Parathyroid adenoma (tissue), 2 donors: ENCODE measurements at regions not wholly inside any gene's neighbourhood (a gene's known extent, or its start where the extent isn't known, plus 50 kb on each side); places are given as distances from the start of the nearest gene placed in this dataset.

Source experiments
- H2AFZ ChIP-seq: fragments of 300-600 bp; sonication (generic); one replicate; pipeline ENCODE4 v1.7.0; 2017; ENCODE audit warnings: antibody characterized with exemption, mild to moderate bottlenecking
- H3K27ac ChIP-seq: fragments of 300-600 bp; sonication (generic); one replicate; pipeline ENCODE4 v1.7.0; 2017
- H3K27me3 ChIP-seq: fragments of 300-600 bp; sonication (generic); one replicate; pipeline ENCODE4 v1.7.0; 2017; ENCODE audit warnings: low read length; ENCODE audit not compliant: control insufficient read depth, insufficient read depth
- H3K36me3 ChIP-seq: fragments of 300-600 bp; sonication (generic); one replicate; pipeline ENCODE4 v1.7.0; 2017; ENCODE audit warnings: low read length; ENCODE audit not compliant: control insufficient read depth, insufficient read depth
- H3K4me1 ChIP-seq: fragments of 300-600 bp; sonication (generic); one replicate; pipeline ENCODE4 v1.7.0; 2017; ENCODE audit warnings: control low read depth
- H3K4me2 ChIP-seq: fragments of 300-600 bp; sonication (generic); one replicate; pipeline ENCODE4 v1.7.0; 2017; ENCODE audit warnings: low read length
- H3K4me3 ChIP-seq: fragments of 300-600 bp; sonication (generic); one replicate; pipeline ENCODE4 v1.7.0; 2017; ENCODE audit warnings: low read depth, low read length
- H3K79me2 ChIP-seq: fragments of 300-600 bp; sonication (generic); one replicate; pipeline ENCODE4 v1.7.0; 2017; ENCODE audit warnings: control low read depth
- H3K9ac ChIP-seq: fragments of 300-600 bp; sonication (generic); one replicate; pipeline ENCODE4 v1.7.0; 2017; ENCODE audit warnings: mild to moderate bottlenecking
- H3K9me3 ChIP-seq: fragments of 300-600 bp; sonication (generic); one replicate; pipeline ENCODE4 v1.7.0; 2017; ENCODE audit warnings: low read length; ENCODE audit not compliant: control insufficient read depth
- TF ChIP-seq, protein P1 (sequence below): fragments of 300-600 bp; sonication (generic); IDR thresholded peaks from one replicate; pipeline ENCODE4 v1.7.0; 2017; ENCODE audit warnings: antibody characterized with exemption, mild to moderate bottlenecking
- donor health status: primary hyperparathyroidism.

DNA sequence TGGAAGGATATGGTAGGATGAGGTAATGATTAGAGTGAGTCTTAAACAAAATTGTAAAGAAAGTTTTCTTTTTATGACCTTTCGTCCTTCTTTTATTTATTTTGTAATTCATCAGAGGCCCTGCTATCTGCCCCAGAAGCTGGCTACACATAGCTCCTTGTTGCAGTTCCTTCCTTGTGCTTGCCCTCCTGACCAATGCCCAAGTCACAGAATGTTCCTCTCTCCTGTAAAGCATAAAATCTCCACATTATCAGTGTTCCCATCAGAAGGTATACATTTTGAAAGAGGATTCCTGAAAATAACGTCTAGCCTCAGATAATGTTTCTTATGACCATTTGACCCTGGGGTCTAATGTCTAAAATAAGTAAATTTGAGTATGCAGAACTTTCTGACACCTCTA is 78.3 kb downstream of the RND3 start:
- H3K4me1 ChIP-seq: no peaks in the 10 kb centered on the region
- no peaks in the 10 kb centered on the region for H3K36me3 ChIP-seq
- H3K79me2 ChIP-seq: no peaks in the 10 kb centered on the region
- no peak overlapping the region for H3K4me3 ChIP-seq
- no peak overlapping the region for H3K4me2 ChIP-seq
- TF ChIP-seq, protein P1, sequence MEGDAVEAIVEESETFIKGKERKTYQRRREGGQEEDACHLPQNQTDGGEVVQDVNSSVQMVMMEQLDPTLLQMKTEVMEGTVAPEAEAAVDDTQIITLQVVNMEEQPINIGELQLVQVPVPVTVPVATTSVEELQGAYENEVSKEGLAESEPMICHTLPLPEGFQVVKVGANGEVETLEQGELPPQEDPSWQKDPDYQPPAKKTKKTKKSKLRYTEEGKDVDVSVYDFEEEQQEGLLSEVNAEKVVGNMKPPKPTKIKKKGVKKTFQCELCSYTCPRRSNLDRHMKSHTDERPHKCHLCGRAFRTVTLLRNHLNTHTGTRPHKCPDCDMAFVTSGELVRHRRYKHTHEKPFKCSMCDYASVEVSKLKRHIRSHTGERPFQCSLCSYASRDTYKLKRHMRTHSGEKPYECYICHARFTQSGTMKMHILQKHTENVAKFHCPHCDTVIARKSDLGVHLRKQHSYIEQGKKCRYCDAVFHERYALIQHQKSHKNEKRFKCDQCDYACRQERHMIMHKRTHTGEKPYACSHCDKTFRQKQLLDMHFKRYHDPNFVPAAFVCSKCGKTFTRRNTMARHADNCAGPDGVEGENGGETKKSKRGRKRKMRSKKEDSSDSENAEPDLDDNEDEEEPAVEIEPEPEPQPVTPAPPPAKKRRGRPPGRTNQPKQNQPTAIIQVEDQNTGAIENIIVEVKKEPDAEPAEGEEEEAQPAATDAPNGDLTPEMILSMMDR: no peak
- no peak overlapping the region for H2AFZ ChIP-seq
- H3K27ac ChIP-seq: no peak overlapping the region
- H3K9ac ChIP-seq: no peak overlapping the region
- H3K9me3 ChIP-seq: no peaks in the 10 kb centered on the region
- no peaks in the 10 kb centered on the region for H3K27me3 ChIP-seq

DNA sequence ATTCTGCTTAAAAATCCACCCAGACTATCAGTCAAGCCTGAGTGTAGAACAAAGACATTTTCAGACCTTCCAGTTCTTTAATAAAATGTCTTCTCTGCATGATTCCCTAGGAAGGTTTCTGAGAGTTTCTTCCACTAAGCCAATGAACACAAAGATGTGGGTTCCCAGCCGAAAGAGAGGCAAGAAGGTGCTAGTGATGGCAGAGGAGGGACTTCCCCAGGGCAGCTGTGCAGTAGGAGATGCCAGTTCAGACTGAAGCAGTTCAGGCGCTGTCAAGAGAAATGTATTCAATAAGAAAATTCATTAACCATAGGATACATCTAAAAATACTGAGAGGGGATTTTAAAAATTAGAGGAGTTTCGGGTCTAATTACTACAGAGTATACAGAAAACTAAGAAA is 83.3 kb downstream of the RND3 start:
- TF ChIP-seq, protein P1: no peak
- Histone ChIP-seq H3K4me1 (no peaks in the 10 kb centered on the region), H3K9ac (no peak overlapping the region), H2AFZ (no peak overlapping the region), H3K4me3 (no peak overlapping the region), H3K4me2 (no peak overlapping the region), H3K27ac (no peak overlapping the region), H3K36me3 (no peaks in the 10 kb centered on the region), H3K79me2 (no peaks in the 10 kb centered on the region), H3K9me3 (no peaks in the 10 kb centered on the region), H3K27me3 (no peaks in the 10 kb centered on the region)

DNA sequence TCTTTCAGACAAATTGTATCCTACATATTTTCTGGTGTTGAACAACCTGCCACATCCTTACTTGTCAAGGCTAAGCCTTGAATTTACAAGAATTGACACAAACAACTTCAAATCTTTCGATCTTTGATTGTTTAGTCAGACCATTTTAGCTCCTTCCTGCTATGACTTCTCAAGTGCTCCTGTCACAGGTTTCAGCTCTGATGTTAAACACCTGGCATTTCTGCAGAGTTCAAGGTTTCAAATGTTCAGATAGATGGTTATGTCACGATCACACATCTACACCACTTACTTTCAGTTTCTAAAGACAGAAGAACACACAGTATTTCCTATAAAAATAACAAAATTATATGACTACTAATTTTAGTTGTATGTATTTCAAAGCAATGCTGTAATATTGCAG is 84.0 kb downstream of the RND3 start:
- no peak overlapping the region for H3K9ac ChIP-seq
- H3K79me2 ChIP-seq: no peaks in the 10 kb centered on the region
- H3K36me3 ChIP-seq: no peaks in the 10 kb centered on the region
- H3K27me3 ChIP-seq: no peaks in the 10 kb centered on the region
- H3K4me3 ChIP-seq: no peak overlapping the region
- H3K4me1 ChIP-seq: no peaks in the 10 kb centered on the region
- H2AFZ ChIP-seq: peak overlapping the region; percentile 1
- H3K27ac ChIP-seq: no peak overlapping the region
- TF ChIP-seq, protein P1: no peak
- no peak overlapping the region for H3K4me2 ChIP-seq
- H3K9me3 ChIP-seq: no peaks in the 10 kb centered on the region

DNA sequence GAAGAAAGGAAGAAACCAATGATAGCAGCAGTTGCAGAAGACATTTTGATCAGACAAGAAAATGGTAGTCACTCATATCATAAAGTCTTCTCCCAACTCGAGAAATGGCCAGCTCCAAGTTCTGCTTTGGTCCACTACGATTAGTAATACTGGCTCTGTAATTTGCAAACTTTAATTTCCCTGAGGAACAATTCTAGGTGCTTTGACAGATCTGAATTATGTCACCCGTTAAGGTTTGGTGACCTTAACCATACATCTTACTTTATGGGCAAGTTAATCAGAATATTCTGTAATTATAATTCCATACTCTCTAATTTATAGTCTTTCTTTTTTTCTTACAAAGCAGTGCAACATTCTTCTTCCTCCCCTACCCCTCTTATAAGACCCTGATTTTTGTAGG is 84.5 kb downstream of the RND3 start:
- Histone ChIP-seq H2AFZ (no peak overlapping the region), H3K36me3 (no peaks in the 10 kb centered on the region)
- TF ChIP-seq, protein P1: no peak

DNA sequence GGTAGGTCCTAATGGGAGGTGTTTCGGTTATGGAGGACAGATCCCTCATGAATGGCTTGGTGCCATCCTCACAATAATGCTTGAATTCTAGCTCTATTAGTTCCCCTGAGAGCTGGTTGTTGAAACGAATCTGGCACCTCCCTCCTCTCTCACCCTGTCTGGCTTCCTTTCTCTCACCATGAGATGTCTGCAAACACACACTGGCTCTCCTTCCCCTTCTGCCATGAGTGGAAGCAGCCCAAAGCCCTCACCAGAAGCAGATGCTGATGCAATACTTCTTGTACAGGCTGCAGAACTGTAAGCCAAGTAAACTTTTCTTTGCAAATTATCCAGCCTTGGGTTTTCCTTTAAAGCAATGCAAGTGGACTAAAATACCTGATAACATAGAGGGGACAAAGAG is 86.6 kb downstream of the RND3 start:
- no peak overlapping the region for H2AFZ ChIP-seq

More for the DNA sequence above, 84.5 kb downstream of the RND3 start:
- Histone ChIP-seq H3K4me1 (no peaks in the 10 kb centered on the region), H3K4me2 (no peak overlapping the region), H3K27me3 (no peaks in the 10 kb centered on the region), H3K9ac (no peak overlapping the region), H3K27ac (no peak overlapping the region), H3K9me3 (no peaks in the 10 kb centered on the region), H3K4me3 (no peak overlapping the region), H3K79me2 (no peaks in the 10 kb centered on the region)

More for the DNA sequence above, 86.6 kb downstream of the RND3 start:
- Histone ChIP-seq H3K36me3 (no peaks in the 10 kb centered on the region), H3K4me1 (no peaks in the 10 kb centered on the region), H3K27me3 (no peaks in the 10 kb centered on the region), H3K79me2 (no peaks in the 10 kb centered on the region), H3K27ac (no peak overlapping the region), H3K9me3 (no peaks in the 10 kb centered on the region), H3K4me3 (no peak overlapping the region), H3K4me2 (no peak overlapping the region), H3K9ac (no peak overlapping the region)
- TF ChIP-seq, protein P1: no peak
